ENCODE measurements at regions not wholly inside any gene's neighbourhood (a gene's known extent, or its start where the extent isn't known, plus 50 kb on each side); places are given as distances from the start of the nearest gene placed in this dataset.

- Histone ChIP-seq H3K9me3 (replicated peaks in 1 of 2; ENCODE audit: control insufficient read depth in 1 of 2, insufficient read depth in 1 of 2, low read length in 2 of 2) (peaks cover 4 to 10% of the 10 kb centered on the region in 2 donors), H3K27me3 (ENCODE audit: control insufficient read depth in 2 of 2, insufficient read depth in 2 of 2, low read length in 2 of 2) (no peaks in the 10 kb centered on the region), H3K4me3 (replicated peaks in 1 of 3; ENCODE audit: low read depth in 2 of 3, low read length in 3 of 3) (no peak overlapping the region), H3K27ac (ENCODE audit: low read depth in 1 of 2, low read length in 2 of 2) (no peak overlapping the region), H3K9ac (ENCODE audit: insufficient read depth, low read length, poor library complexity, severe bottlenecking) (no peak overlapping the region), H3K36me3 (replicated peaks in 1 of 2; ENCODE audit: control insufficient read depth in 1 of 2, insufficient read depth in 2 of 2, low read length in 2 of 2) (no peaks in the 10 kb centered on the region), H3K4me1 (ENCODE audit: control insufficient read depth in 1 of 2, insufficient read depth in 2 of 2, low read length in 2 of 2) (no peaks in the 10 kb centered on the region), H4K20me1 (ENCODE audit: insufficient read depth, low read length) (no peaks in the 10 kb centered on the region), H2AFZ (ENCODE audit: insufficient read depth, low read depth, low read length, poor library complexity, severe bottlenecking) (no peak overlapping the region), H3K4me2 (replicated peaks; ENCODE audit: extremely low read depth, low read length, poor library complexity, severe bottlenecking) (no peak overlapping the region), H3K79me2 (ENCODE audit: insufficient read depth, low read length) (no peaks in the 10 kb centered on the region)
- intact Hi-C loops (cut with micrococcal nuclease): no loop called here
- Mint-ChIP-seq H3K27ac (no peak overlapping the region), H3K4me3 (no peak overlapping the region), H3K4me1 (no peaks in the 10 kb centered on the region), H3K27me3 (ENCODE audit: low read depth in 3 of 3) (peaks cover 0 to 3% (median 0%) of the 10 kb centered on the region in 3 donors), H3K9me3 (peaks cover 2 to 15% (median 8%) of the 10 kb centered on the region in 7 donors), H3K36me3 (no peaks in the 10 kb centered on the region)
- no peak for TF ChIP-seq CTCF (IDR thresholded peaks at IDR 0.05)
- no CpG with 5 or more reads among the region's 2 CpGs for WGBS (ENCODE audit: insufficient coverage)
- no peak for DNase-seq
Observed at GRCh38 chr20:12327205-12327604, 409.5 kb downstream of the BTBD3 start.

- Histone ChIP-seq H3K4me3 (replicated peaks in 1 of 3; ENCODE audit: low read depth in 2 of 3, low read length in 3 of 3) (no peak overlapping the region), H3K27me3 (ENCODE audit: control insufficient read depth in 2 of 2, insufficient read depth in 2 of 2, low read length in 2 of 2) (no peaks in the 10 kb centered on the region), H3K36me3 (replicated peaks in 1 of 2; ENCODE audit: control insufficient read depth in 1 of 2, insufficient read depth in 2 of 2, low read length in 2 of 2) (no peaks in the 10 kb centered on the region), H2AFZ (ENCODE audit: insufficient read depth, low read depth, low read length, poor library complexity, severe bottlenecking) (no peak overlapping the region), H3K9me3 (replicated peaks in 1 of 2; ENCODE audit: control insufficient read depth in 1 of 2, insufficient read depth in 1 of 2, low read length in 2 of 2) (peaks cover 4 to 11% of the 10 kb centered on the region in 2 donors), H3K9ac (ENCODE audit: insufficient read depth, low read length, poor library complexity, severe bottlenecking) (no peak overlapping the region), H3K79me2 (ENCODE audit: insufficient read depth, low read length) (no peaks in the 10 kb centered on the region), H3K4me2 (replicated peaks; ENCODE audit: extremely low read depth, low read length, poor library complexity, severe bottlenecking) (no peak overlapping the region), H3K4me1 (ENCODE audit: control insufficient read depth in 1 of 2, insufficient read depth in 2 of 2, low read length in 2 of 2) (no peaks in the 10 kb centered on the region), H4K20me1 (ENCODE audit: insufficient read depth, low read length) (no peaks in the 10 kb centered on the region), H3K27ac (ENCODE audit: low read depth in 1 of 2, low read length in 2 of 2) (no peak overlapping the region)
- Mint-ChIP-seq H3K27me3 (ENCODE audit: low read depth in 3 of 3) (peaks cover 0 to 2% (median 0%) of the 10 kb centered on the region in 3 donors), H3K4me3 (no peak overlapping the region), H3K9me3 (peaks cover 2 to 18% (median 8%) of the 10 kb centered on the region in 7 donors), H3K27ac (no peak overlapping the region), H3K4me1 (no peaks in the 10 kb centered on the region), H3K36me3 (no peaks in the 10 kb centered on the region)
- intact Hi-C loops (cut with micrococcal nuclease): no loop called here
- no peak for TF ChIP-seq CTCF (IDR thresholded peaks at IDR 0.05)
- 92% methylated on average over 1 of the region's 1 CpG for WGBS (ENCODE audit: insufficient coverage)
- no peak for DNase-seq
Observed at GRCh38 chr20:12331236-12331635, 413.5 kb downstream of the BTBD3 start.

Measured in CD14-positive monocyte (primary cell).